GM12892 (cell line): ENCODE measurements at regions not wholly inside any gene's neighbourhood (a gene's known extent, or its start where the extent isn't known, plus 50 kb on each side); places are given as distances from the start of the nearest gene placed in this dataset.
"Not testable (repeated sequence)": the region's sequence is repeated elsewhere in the genome, so short reads cannot be mapped to it uniquely, and the experiment has no call there.

Experiments used
- DNase-seq: peaks from one replicate; pipeline ENCODE4 v3.0.0; 2011; ENCODE audit not compliant: insufficient read length
- FAIRE-seq: peaks from 2 replicates; lab custom pipeline; 2011; peaks lifted over from hg19 to GRCh38; lab: Jason Lieb, UNC
- POLR2A ChIP-seq: IDR thresholded peaks from 2 replicates; pipeline ENCODE4 v1.6.1; 2011; ENCODE audit warnings: low read depth, low read length, control low read depth
- POLR2AphosphoS5 ChIP-seq: IDR thresholded peaks from 2 replicates; pipeline ENCODE4 v1.6.1; 2011; ENCODE audit warnings: low read depth, low read length, control low read depth
- TAF1 ChIP-seq: IDR thresholded peaks from 2 replicates; pipeline ENCODE4 v1.6.1; 2011; ENCODE audit warnings: low read depth, mild to moderate bottlenecking, control low read depth, low read length, borderline replicate concordance

- DNase-seq (no peak), FAIRE-seq (no peak)
- TF ChIP-seq POLR2A = no peak
- TF ChIP-seq POLR2AphosphoS5 = no peak
- no peak for TF ChIP-seq TAF1
Measured at GRCh38 chr20:26134606-26135005, 438.0 kb upstream of the ZNF337 start.

- not testable (repeated sequence) for FAIRE-seq, DNase-seq
Measured at GRCh38 chr20:26133794-26134193, 437.1 kb upstream of the ZNF337 start.

- FAIRE-seq, DNase-seq: not testable (repeated sequence)
Measured at GRCh38 chr20:26120920-26121319, 424.3 kb upstream of the ZNF337 start.

- DNase-seq, FAIRE-seq: not testable (repeated sequence)
Measured at GRCh38 chr20:26094498-26094897, 397.8 kb upstream of the ZNF337 start.

GRCh38 chr20:26091921-26092320, 395.3 kb upstream of the ZNF337 start:
- not testable (repeated sequence) for FAIRE-seq, DNase-seq

- FAIRE-seq, DNase-seq: not testable (repeated sequence)
Measured at GRCh38 chr20:26086195-26086594, 389.5 kb upstream of the ZNF337 start.

GRCh38 chr20:26073972-26074371, 377.3 kb upstream of the ZNF337 start:
- not testable (repeated sequence) for FAIRE-seq, DNase-seq

- not testable (repeated sequence) for FAIRE-seq
Measured at GRCh38 chr20:26059324-26059723, 362.7 kb upstream of the ZNF337 start.

GRCh38 chr20:26058446-26058845, 361.8 kb upstream of the ZNF337 start:
- not testable (repeated sequence) for FAIRE-seq, DNase-seq

More at GRCh38 chr20:26059324-26059723, 362.7 kb upstream of the ZNF337 start:
- not testable (repeated sequence) for DNase-seq

GRCh38 chr20:26057135-26057752, 360.6 kb upstream of the ZNF337 start:
- DNase-seq = not testable (repeated sequence)

GRCh38 chr20:26025792-26026191, 329.1 kb upstream of the ZNF337 start:
- FAIRE-seq, DNase-seq: not testable (repeated sequence)

More at GRCh38 chr20:26057135-26057752, 360.6 kb upstream of the ZNF337 start:
- peak; percentile 71 for FAIRE-seq

GRCh38 chr20:26010942-26011276, 314.3 kb upstream of the ZNF337 start:
- not testable (repeated sequence) for FAIRE-seq, DNase-seq

- not testable (repeated sequence) for DNase-seq
- 0 out of 2 replicates have a peak, but pooled peaks have one; percentile 8 for TF ChIP-seq POLR2A
- FAIRE-seq = peak; percentile 68
Measured at GRCh38 chr20:26010224-26010941, 313.7 kb upstream of the ZNF337 start.

GRCh38 chr20:26009402-26010223, 313.0 kb upstream of the ZNF337 start:
- TF ChIP-seq POLR2AphosphoS5 (peak; percentile 47; the same call in 1 of the 2 replicates), POLR2A (peak; percentile 76)
- DNase-seq (peak; percentile 37), FAIRE-seq (peak; percentile 53)

- FAIRE-seq, DNase-seq: not testable (repeated sequence)
Measured at GRCh38 chr20:26008026-26008425, 311.4 kb upstream of the ZNF337 start.

- not testable (repeated sequence) for FAIRE-seq, DNase-seq
Measured at GRCh38 chr20:26006164-26006563, 309.5 kb upstream of the ZNF337 start.

GRCh38 chr20:26003959-26004358, 307.3 kb upstream of the ZNF337 start:
- FAIRE-seq, DNase-seq: not testable (repeated sequence)

GRCh38 chr20:25997367-25998038, 300.9 kb upstream of the ZNF337 start:
- not testable (repeated sequence) for DNase-seq, FAIRE-seq
